AG20443 (cell line): ENCODE measurements at regions not wholly inside any gene's neighbourhood (a gene's known extent, or its start where the extent isn't known, plus 50 kb on each side); places are given as distances from the start of the nearest gene placed in this dataset.

Experiments
- DNase-seq: peaks from one replicate; pipeline ENCODE4 v3.0.0; 2012; ENCODE audit warnings: low spot score, mixed read lengths

GRCh38 chr16:65793781-65794180 lies 572.7 kb upstream of the CDH5 start:
- no peak for DNase-seq

- DNase-seq = no peak
Observed at GRCh38 chr16:65790768-65791167, 575.7 kb upstream of the CDH5 start.

GRCh38 chr16:65789161-65789945 lies 577.1 kb upstream of the CDH5 start:
- DNase-seq = no peak

DNA sequence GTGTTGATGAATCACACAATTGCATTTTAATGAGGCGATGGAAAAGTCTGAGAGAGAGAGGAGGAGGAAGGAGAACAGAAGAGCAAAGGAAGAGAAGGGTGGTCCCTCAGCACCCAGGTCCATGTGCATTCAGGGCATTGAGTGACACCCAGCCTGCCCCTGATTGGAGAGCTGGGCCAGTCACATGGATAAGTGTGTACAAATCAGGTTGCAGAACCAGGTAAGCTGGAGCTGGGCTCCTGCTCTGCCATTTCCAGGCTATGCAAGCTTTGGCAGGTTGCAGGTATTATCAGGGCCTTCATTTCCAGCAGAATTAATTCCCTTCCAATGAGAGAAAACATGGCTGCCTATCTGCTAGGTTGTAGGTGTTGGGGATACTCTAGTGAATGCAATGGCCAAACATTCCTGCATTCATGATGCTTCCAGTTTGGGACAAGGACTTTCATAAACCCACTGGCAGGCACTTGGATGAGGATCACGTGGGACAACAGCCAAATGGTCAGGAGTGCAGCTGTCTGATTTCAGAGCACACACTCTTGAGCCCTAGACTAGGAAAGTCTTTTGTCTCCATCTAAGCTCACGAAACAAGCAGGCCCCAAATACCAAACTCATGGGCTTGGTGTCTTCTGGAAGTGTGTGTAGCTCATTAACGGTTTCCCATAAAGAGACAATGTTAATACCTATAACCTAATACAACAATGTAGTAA lies 577.9 kb upstream of the CDH5 start:
- DNase-seq = no peak

- DNase-seq = no peak
Observed at GRCh38 chr16:65787921-65788320, 578.6 kb upstream of the CDH5 start.

GRCh38 chr16:65786916-65787315 lies 579.6 kb upstream of the CDH5 start:
- DNase-seq = no peak

GRCh38 chr16:65783709-65784474 lies 582.6 kb upstream of the CDH5 start:
- no peak for DNase-seq

- DNase-seq = peak; percentile 91
Observed at GRCh38 chr16:65782611-65783600, 583.6 kb upstream of the CDH5 start.

DNA sequence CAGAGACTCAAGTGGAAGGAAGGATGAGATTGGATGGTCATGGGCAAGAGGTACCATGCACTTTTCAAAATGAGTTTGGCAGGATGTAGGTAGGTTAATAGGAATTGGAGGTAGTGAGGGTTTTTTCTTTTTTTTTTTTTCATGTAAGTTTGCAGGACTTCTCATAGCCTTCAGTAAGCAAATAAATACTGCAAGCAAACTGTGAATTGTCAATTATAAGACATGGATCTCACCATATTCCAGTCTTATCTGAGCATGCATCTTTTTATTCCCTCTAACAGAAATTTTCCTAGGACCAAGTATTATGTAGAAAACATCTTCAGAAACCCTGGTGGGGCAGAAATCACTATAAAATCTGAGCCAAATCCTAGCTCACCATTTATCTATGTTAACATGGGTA lies 584.6 kb upstream of the CDH5 start:
- DNase-seq = no peak

DNA sequence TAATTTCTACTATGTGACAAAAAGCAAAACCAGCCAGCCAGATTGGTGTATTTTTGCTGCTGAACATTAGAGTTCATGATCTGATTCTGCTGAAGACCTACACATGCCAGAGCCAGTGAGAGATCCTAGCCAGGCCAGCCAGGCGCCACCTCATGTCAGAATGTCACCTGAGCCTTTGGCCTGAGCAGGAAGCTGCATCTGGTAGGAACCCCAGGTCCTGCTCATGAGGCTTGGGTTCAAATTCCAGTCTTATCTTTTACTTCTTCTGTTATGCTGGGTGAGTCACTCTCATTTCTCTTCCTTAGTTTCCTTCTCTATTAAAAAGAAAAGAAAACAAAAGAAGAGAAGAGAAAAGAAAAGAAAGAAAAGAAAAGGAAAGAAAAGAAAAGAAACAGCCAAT lies 585.1 kb upstream of the CDH5 start:
- no peak for DNase-seq

- DNase-seq = no peak
Observed at GRCh38 chr16:65779201-65779600, 587.3 kb upstream of the CDH5 start.

GRCh38 chr16:65776639-65777183 lies 589.8 kb upstream of the CDH5 start:
- DNase-seq = no peak

DNA sequence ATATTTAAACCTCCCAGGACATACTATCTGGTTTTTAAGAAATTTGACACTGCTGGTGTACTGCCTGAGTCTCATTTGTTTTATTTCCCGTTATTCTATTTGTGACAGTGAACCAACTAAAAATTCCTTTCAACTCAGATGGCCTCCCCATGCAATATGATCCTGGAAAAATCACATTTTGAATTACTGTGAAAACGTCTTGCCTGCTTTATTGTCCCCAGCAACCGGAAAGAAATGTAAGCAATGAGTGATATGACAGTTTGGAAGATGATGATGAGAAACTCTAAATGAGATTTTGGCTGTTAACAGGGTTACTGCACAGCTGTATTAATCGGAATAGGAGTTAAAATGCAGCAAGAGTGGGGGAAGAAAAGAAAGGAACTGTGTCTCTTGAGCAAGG lies 590.7 kb upstream of the CDH5 start:
- no peak for DNase-seq

DNA sequence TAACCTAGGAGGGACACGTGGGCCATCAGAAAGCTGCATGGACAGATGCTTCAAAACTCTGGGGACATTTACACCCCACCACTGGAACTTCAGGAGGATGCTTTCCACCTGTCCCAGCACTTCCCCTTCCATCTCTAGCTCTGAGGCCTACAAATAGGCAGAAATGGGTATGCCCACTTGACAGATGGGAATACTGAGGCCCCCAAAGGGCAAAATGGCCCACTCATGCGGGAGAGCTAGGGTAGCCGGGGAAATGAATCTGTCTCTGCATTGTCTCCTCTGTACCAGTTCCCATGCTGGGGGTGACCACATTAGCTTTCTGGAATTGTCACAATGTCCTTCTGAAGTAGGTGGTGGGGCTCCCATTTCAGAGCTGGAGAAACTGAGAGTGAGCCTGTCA lies 592.1 kb upstream of the CDH5 start:
- no peak for DNase-seq

DNA sequence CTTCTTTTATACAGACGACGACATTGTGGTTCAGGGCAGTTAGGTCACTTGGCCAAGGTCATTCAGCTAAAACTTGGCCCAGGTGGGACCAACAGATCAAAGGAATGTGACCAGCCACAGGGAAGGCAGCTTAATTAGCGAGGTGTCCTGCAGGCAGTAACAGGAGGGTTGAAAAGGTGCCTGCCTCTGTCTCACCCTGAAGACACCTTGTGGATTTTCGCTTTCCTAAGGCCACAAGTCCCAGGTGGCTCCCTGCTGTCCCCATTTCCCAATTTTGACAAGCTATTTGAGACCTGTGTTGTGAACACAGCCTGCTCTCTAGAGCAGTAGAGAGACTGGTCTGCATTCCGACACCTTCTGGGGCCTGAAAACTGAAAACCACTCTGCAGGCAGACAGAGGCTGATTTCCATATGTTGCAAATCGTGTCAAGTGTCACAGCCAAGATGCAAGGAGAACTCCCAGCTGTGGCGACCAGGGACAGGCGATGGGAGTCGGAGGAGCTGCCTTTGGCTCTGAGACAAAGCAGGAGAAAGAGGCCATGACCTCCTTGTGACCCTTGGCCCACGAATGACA lies 593.1 kb upstream of the CDH5 start:
- DNase-seq = no peak

DNA sequence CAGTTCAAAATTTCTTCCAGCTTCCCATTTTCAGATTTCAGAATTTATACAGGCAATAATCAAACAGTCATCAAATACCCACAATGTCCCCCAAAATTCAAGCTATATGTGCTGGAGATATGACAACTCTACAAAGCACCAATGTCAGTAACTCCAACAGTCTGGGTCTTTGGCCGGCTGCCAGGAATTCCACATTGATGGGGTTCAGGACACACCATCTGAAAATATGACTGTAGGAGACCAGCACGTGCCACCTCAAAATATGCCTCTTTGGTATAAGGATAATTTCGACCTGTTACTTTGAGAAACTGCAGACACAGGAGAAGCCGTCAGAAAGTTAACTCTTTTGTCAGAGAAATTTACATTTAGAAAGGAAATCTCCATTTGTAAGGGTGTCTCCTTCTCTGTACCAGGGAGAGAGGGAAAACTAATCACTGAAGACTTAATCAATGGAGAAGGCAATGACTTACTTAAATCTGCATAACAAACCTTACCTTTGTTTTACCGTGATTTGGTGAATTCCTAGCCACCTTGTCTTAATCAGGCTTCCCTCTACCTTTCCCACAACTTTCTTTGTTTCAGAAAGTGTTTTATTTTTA lies 594.3 kb upstream of the CDH5 start:
- DNase-seq = no peak

GRCh38 chr16:65771707-65772106 lies 594.8 kb upstream of the CDH5 start:
- no peak for DNase-seq

DNA sequence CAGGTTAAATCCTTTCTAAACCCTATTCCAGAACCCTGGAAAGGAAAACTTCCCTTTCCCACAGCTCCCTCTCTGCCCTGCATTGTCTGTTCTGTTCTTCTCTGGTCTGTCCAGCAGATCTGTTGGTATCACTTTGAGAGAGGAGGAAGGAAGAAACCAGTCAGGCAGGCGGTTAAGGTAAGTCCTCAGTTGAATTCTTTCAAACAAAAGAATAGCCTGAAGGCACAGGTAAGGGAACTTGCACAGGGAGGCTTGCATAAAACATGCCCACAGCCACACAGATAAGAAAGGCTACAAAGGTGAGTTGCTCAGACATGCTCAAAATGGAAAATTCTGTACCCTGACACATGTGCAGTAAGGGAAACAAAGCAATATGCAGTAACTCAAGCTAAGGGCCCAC lies 595.7 kb upstream of the CDH5 start:
- DNase-seq = no peak

- DNase-seq = no peak
Observed at GRCh38 chr16:65769776-65770438, 596.6 kb upstream of the CDH5 start.

GRCh38 chr16:65769055-65769465 lies 597.4 kb upstream of the CDH5 start:
- no peak for DNase-seq
